DMS 273 (cell line): ENCODE measurements at regions not wholly inside any gene's neighbourhood (a gene's known extent, or its start where the extent isn't known, plus 50 kb on each side); places are given as distances from the start of the nearest gene placed in this dataset.

ENCODE experiments used
- DNase-seq: peaks from one replicate; lab custom pipeline; 2025; ENCODE audit not compliant: unreplicated experiment; lab: John Stamatoyannopoulos, UW

- DNase-seq = peak; percentile 59
Observed at GRCh38 chr11:126129727-126130671, 67.3 kb upstream of the CDON start.

DNA sequence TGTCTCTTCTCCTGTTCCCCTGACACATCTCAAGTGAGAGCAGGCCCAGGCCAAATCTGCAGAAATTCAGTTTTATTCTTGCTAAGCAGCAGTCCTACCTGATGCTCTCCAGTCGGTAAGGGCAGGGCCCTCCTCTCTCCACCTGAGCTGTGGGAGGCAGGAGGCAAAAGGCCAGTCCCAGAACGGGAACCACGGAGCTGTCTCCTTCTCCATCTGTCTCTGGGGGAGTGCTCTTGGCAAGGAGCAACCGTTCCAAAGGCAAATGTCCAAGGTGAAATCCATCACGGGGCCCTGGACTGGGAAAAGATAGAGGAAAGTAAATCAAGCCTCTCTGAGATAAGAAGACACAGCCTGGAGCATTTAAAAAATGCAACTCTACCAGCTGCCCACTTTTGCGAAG lies 65.2 kb upstream of the CDON start:
- DNase-seq = peak; percentile 76

DNA sequence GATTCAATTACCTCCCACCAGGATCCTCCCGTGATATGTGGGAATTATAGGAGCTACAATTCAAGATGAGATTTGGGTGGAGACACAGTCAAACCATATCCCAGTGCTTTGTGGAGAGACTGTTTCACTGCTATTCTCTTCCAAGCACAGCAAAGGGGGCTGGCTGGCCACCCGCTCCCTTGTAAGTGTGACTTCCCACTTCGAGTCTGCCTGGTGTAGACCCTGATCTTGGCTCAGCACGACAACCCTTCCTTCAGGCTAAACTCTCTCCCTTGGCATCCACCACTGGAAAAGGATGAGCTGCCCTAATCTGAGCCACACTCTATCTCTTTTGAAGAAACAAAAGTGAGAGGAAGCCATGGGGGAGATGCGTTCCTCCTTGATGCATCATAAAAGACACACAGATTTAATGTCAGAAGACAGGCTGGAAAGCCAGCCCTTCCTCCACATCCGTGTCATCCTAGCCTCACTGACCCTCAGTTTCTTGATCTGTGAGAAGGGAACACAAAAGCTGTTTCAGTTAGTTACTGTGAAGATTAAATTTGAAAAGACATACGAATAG lies 64.7 kb upstream of the CDON start:
- no peak for DNase-seq

- DNase-seq = peak; percentile 78
Observed at GRCh38 chr11:126124231-126124661, 61.6 kb upstream of the CDON start.

DNA sequence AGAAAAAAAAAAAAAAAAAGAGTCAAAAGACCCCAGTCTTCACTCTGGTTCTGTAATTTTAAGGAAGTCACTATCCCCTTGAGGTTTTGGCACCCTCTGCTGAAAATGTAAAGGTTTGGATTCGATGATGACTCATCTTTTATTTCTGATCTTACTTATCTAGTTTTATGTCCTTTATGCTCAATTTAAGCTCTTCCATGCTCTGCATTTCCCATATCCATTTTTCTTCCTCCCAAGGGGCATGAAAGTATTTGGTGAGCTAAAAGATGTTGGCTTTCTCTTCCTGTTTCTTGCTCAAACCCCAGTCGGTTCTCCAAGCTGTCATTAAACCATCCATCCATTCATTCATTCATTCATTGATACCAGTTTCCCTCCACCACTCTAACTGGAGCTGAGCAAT lies 61.0 kb upstream of the CDON start:
- no peak for DNase-seq

GRCh38 chr11:126122863-126123262 lies 60.2 kb upstream of the CDON start:
- DNase-seq = no peak

DNA sequence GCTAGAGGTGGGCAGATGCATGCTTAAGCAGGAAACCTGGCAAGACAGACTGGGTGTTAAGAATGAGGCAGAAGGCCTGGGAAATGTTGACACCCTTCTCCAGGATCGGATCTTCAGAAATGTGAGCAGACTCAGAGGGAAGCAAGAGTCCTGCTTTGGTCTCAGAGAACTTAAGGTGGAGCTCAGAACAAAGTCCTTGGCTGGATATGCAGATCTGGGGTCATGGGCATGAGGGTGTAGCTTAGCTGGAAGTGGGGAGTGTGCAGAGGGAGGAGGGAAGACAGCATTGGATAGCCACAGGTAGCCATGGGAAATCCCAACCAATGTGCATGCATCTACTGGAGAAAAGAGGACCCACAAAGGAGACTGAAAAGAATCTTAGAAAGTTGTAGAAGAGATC lies 58.6 kb upstream of the CDON start:
- DNase-seq = no peak

DNA sequence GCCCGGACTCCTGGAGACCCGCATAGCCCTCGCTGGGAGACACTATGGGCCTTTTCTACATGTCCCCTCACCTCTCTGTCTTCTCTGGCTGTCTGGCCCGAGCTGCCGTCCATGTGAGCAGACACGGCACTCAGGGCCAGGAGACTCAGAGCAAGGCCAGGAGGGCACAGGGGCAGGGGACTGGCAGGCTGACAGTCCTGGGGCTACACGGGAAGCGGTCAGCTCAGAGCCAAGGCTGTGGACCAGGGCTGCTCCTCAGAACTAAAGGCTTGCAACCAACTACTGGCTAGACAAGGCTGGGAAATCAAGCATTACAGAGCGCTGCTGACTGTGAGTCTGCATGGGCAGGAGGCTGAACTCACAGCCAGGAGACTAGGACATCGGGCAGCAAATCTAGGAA lies 56.1 kb upstream of the CDON start:
- DNase-seq = no peak

GRCh38 chr11:126115816-126116331 lies 53.2 kb upstream of the CDON start:
- DNase-seq = peak; percentile 84

GRCh38 chr11:126115127-126115495 lies 52.4 kb upstream of the CDON start:
- peak; percentile 96 for DNase-seq

GRCh38 chr11:126114486-126115126 lies 51.9 kb upstream of the CDON start:
- DNase-seq = peak; percentile 92

DNA sequence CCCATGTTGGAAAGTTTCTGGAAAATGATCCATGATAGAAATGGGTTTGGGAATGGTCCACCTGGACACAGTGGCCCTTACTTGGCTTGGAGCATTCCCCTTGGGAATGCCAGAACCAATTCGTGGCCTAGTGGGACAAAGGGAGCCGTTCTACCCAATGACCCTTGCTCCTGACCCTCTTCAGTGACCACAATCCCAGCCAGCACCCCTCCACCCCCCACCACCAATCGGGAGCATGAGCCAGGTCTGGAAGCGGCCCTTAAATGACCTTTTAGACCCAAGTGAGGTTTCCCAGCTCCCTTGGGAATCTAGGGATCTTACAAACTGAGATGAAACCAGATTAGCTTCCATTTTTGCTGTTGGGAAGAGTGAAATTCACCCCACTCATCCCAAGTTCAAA lies 51.3 kb upstream of the CDON start:
- peak; percentile 69 for DNase-seq

DNA sequence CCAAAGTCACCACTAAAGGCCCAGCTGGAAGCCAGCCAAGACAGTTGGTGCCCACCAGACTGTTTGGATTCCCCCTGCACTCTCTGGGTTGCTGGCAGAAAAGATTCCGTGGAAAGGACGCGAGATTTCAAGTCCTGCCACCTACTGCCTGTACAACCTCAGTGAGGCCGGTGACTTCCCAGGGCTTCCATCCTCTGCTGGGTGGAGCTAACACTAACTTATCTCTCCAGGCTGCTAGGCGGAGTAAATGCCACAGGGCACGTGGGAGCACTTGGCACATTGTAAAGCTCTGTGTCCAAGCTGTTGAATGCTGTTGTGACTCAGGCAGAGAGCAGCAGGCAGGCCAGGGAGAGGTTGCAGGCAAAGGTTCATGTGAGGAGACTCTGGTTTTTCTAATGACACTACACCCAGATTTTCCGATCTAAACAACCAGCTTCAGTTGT lies 50.9 kb upstream of the CDON start:
- DNase-seq = peak; percentile 98

- peak; percentile 45 for DNase-seq
Observed at GRCh38 chr11:126113012-126113411, 50.3 kb upstream of the CDON start.

DNA sequence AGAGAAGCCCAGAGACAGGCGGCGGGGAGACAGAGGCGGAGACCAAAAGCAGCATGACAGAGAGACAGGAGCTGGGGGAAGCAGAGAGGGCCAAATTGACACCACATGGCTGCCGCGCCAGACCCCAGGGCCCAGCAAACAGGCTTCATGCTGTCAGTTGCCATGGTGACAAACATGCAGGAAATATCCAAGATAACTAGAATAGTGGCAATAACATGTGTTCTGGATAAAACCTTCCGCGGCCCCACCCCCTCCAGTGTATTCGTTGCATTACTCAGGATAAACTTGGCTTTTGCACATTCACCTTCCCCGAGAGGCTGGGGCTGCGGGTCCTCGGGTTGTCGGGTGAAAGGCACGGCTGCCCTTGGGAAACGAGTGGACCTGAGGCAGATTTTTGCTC lies 49.9 kb upstream of the CDON start:
- peak; percentile 63 for DNase-seq
